CD4-positive, alpha-beta T cell (primary cell): ENCODE measurements at regions not wholly inside any gene's neighbourhood (a gene's known extent, or its start where the extent isn't known, plus 50 kb on each side); places are given as distances from the start of the nearest gene placed in this dataset.

Experiments used
- ATAC-seq: fragments of 200-7000 bp; cut with Tn5 transposase; one replicate; pipeline ENCODE4 v1.10.0; 2022; ENCODE audit warnings: mild to moderate bottlenecking; ENCODE audit not compliant: poor library complexity
- CTCF ChIA-PET: fragments of 350-600 bp; sonication (Branson Sonifier 250); formaldehyde crosslinking; loops from one replicate; lab custom pipeline; 2021; ENCODE audit warnings: antibody characterized with exemption, inconsistent platforms; lab: Charles Lee
- POLR2A ChIA-PET: fragments of 350-600 bp; sonication (Branson Sonifier 250); formaldehyde crosslinking; loops from one replicate; lab custom pipeline; 2021; ENCODE audit warnings: antibody characterized with exemption, inconsistent platforms; lab: Charles Lee
- DNase-seq, 14 experiments: peaks; one replicate each; pipeline ENCODE4 v3.0.0-alpha.2; 2013 to 2020; ENCODE audit warnings: mixed read lengths in 2 of 14
- H3K27ac ChIP-seq, 2 donors: one replicate each; pipeline versions ENCODE4 v1.5.1 to v1.7.0; 2013; ENCODE audit warnings: low read length in 2 of 2, low read depth in 1 of 2, mild to moderate bottlenecking in 1 of 2
- H3K27me3 ChIP-seq, 2 experiments: 1 replicate in 1 of 2; 2 replicates in 1 of 2; pipeline versions ENCODE4 v1.6.1 to v1.7.0; 2013; ENCODE audit warnings: low read length in 2 of 2, control low read depth in 1 of 2, mild to moderate bottlenecking in 1 of 2, moderate library complexity in 1 of 2; ENCODE audit not compliant: insufficient read depth in 2 of 2, control insufficient read depth in 1 of 2
- H3K36me3 ChIP-seq: one replicate; pipeline ENCODE4 v1.6.1; 2013; ENCODE audit warnings: low read length, control low read depth; ENCODE audit not compliant: insufficient read depth
- H3K4me1 ChIP-seq: one replicate; pipeline ENCODE4 v1.6.1; 2013; ENCODE audit warnings: low read length, control low read depth; ENCODE audit not compliant: insufficient read depth
- H3K4me3 ChIP-seq: one replicate; pipeline ENCODE4 v1.5.1; 2013; ENCODE audit warnings: mild to moderate bottlenecking, low read length, moderate library complexity
- H3K9me3 ChIP-seq, 2 experiments: 1 replicate in 1 of 2; 2 replicates in 1 of 2; pipeline versions ENCODE4 v1.6.1 to v1.7.0; 2013; ENCODE audit warnings: low read length in 2 of 2, mild to moderate bottlenecking in 2 of 2, control low read depth in 1 of 2, moderate library complexity in 1 of 2; ENCODE audit not compliant: control insufficient read depth in 1 of 2, insufficient read depth in 1 of 2
- H3K27ac Mint-ChIP-seq: one replicate; pipeline ENCODE4 v1.8.0; 2020; ENCODE audit warnings: mixed read lengths
- H3K27me3 Mint-ChIP-seq: one replicate; pipeline ENCODE4 v1.8.0; 2021; ENCODE audit warnings: mixed read lengths
- H3K36me3 Mint-ChIP-seq: one replicate; pipeline ENCODE4 v1.8.0; 2021; ENCODE audit warnings: low read depth, mixed read lengths
- H3K4me1 Mint-ChIP-seq: one replicate; pipeline ENCODE4 v1.8.0; 2021; ENCODE audit warnings: low read depth, mixed read lengths
- H3K4me3 Mint-ChIP-seq: one replicate; pipeline ENCODE4 v1.8.0; 2020; ENCODE audit warnings: mild to moderate bottlenecking, mixed read lengths
- H3K9me3 Mint-ChIP-seq: one replicate; pipeline ENCODE4 v1.8.0; 2020; ENCODE audit warnings: mixed read lengths
- CTCF ChIP-seq: fragments of 200-600 bp; IDR thresholded peaks from one replicate; pipeline ENCODE4 v1.8.0; 2022; ENCODE audit warnings: antibody characterized with exemption, mild to moderate bottlenecking
- intact Hi-C, 2 experiments: fragments of 100-400 bp; cut with DNase I in 1 of 2; cut with micrococcal nuclease in 1 of 2; formaldehyde crosslinking; loops; one replicate each; pipeline versions ENCODE4 v1.15.1 to v1.9.0; 2023 to 2025; cut with DNase I, micrococcal nuclease

DNA sequence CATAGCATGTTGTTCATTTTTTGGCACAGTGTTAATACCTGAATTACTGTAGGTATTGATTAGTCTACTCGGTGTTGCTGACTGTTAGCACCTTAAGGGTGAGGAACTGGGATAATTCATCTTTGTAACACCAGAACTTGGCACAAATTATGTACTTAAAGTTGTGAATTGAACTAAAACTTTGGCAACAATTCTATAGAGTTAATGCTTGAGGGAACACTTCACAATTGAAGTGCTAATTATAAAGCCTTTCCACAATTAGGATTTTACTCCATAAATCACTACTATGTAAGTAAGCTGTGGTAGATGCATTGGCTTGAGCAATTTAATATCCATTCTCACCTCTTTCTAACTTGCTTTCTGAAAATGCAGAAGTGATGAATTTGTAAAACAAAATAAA lies 686.7 kb downstream of the PDHA2 start:
- ChIA-PET POLR2A (no interaction called here), CTCF (no interaction called here)
- ATAC-seq (no peak), DNase-seq (no peak)
- Histone ChIP-seq H3K9me3 (no peaks in the 10 kb centered on the region), H3K27ac (no peak overlapping the region), H3K4me1 (no peaks in the 10 kb centered on the region), H3K36me3 (no peaks in the 10 kb centered on the region), H3K27me3 (no peaks in the 10 kb centered on the region), H3K4me3 (no peak overlapping the region)
- H3K27ac Mint-ChIP-seq: no peak overlapping the region
- no peaks in the 10 kb centered on the region for H3K27me3 Mint-ChIP-seq
- H3K36me3 Mint-ChIP-seq: no peaks in the 10 kb centered on the region
- TF ChIP-seq CTCF: no peak
- intact Hi-C loops: no loop called here
- peaks cover 7% of the 10 kb centered on the region for H3K9me3 Mint-ChIP-seq
- no peaks in the 10 kb centered on the region for H3K4me1 Mint-ChIP-seq
- no peak overlapping the region for H3K4me3 Mint-ChIP-seq

DNA sequence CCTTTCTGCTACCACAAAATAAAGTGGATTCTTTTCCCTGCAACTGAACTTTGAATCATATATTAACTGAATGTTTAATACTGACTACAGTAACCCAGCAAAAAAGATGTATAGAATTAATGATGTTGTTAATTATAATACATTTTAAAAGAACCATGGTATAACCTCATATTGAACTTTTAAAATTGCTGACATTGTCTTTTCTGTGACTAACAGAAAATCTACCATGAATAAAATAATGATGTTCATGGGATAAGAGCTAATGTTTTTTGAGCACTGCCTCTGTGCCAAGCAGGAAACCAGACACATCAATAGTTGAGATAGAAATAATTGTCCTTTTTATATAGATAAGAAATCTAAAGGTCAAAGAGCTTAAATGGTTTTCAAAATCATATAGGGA lies 691.9 kb downstream of the PDHA2 start:
- DNase-seq: no peak
- no peak for ATAC-seq
- H3K9me3 Mint-ChIP-seq: peaks cover 9% of the 10 kb centered on the region
- H3K36me3 Mint-ChIP-seq: no peaks in the 10 kb centered on the region
- ChIA-PET POLR2A (no interaction called here), CTCF (no interaction called here)
- no peaks in the 10 kb centered on the region for H3K27me3 Mint-ChIP-seq
- Histone ChIP-seq H3K27me3 (no peaks in the 10 kb centered on the region), H3K36me3 (no peaks in the 10 kb centered on the region), H3K9me3 (peaks cover 4 to 5% of the 10 kb centered on the region in 2 experiments), H3K27ac (no peak overlapping the region), H3K4me3 (no peak overlapping the region), H3K4me1 (no peaks in the 10 kb centered on the region)
- H3K4me3 Mint-ChIP-seq: no peak overlapping the region
- no peak for TF ChIP-seq CTCF
- no peaks in the 10 kb centered on the region for H3K4me1 Mint-ChIP-seq
- intact Hi-C loops: no loop called here
- H3K27ac Mint-ChIP-seq: no peak overlapping the region

GRCh38 chr4:96543346-96543745 lies 703.5 kb downstream of the PDHA2 start:
- peaks cover 0 to 3% of the 10 kb centered on the region in 2 experiments for H3K9me3 ChIP-seq
- peaks cover 8% of the 10 kb centered on the region for H3K9me3 Mint-ChIP-seq
- no peaks in the 10 kb centered on the region for H3K27me3 Mint-ChIP-seq
- H3K36me3 ChIP-seq: no peaks in the 10 kb centered on the region
- POLR2A ChIA-PET: no interaction called here
- no peak for ATAC-seq
- H3K4me1 ChIP-seq: no peaks in the 10 kb centered on the region
- H3K27ac Mint-ChIP-seq: no peak overlapping the region
- H3K27me3 ChIP-seq: no peaks in the 10 kb centered on the region
- intact Hi-C loops: no loop called here
- TF ChIP-seq CTCF: no peak
- no peaks in the 10 kb centered on the region for H3K4me1 Mint-ChIP-seq
- CTCF ChIA-PET: no interaction called here
- no peak overlapping the region for H3K27ac ChIP-seq
- no peak overlapping the region for H3K4me3 ChIP-seq
- H3K4me3 Mint-ChIP-seq: no peak overlapping the region
- H3K36me3 Mint-ChIP-seq: no peaks in the 10 kb centered on the region
- DNase-seq: no peak
